Type B pancreatic cell (in vitro differentiated cells): ENCODE measurements at regions not wholly inside any gene's neighbourhood (a gene's known extent, or its start where the extent isn't known, plus 50 kb on each side); places are given as distances from the start of the nearest gene placed in this dataset.

Source experiments
- DNase-seq: peaks from one replicate; pipeline ENCODE4 v3.0.0; 2021; ENCODE audit warnings: mixed read lengths; ENCODE audit not compliant: unreplicated experiment; ENCODE audit errors: extremely low spot score
- H3K27ac Mint-ChIP-seq: 2 replicates; pipeline ENCODE4 v1.8.0; 2021; ENCODE audit warnings: mild to moderate bottlenecking, mixed read lengths
- H3K27me3 Mint-ChIP-seq: 2 replicates; pipeline ENCODE4 v1.8.0; 2021; ENCODE audit warnings: mixed read lengths
- H3K36me3 Mint-ChIP-seq: 2 replicates; pipeline ENCODE4 v1.8.0; 2021; ENCODE audit warnings: mixed read lengths
- H3K4me1 Mint-ChIP-seq: one replicate; pipeline ENCODE4 v1.8.0; 2021; ENCODE audit warnings: mixed read lengths; ENCODE audit not compliant: unreplicated experiment
- H3K4me3 Mint-ChIP-seq: 2 replicates; pipeline ENCODE4 v1.8.0; 2021; ENCODE audit warnings: mild to moderate bottlenecking, mixed read lengths
- H3K9me3 Mint-ChIP-seq: 2 replicates; pipeline ENCODE4 v1.8.0; 2021; ENCODE audit warnings: mixed read lengths
- TF ChIP-seq, protein P1 (sequence below): fragments of 200-600 bp; sonication (generic); conservative IDR thresholded peaks from 2 replicates; pipeline ENCODE4 v1.5.0; 2021; ENCODE audit warnings: antibody characterized with exemption, mild to moderate bottlenecking

DNA sequence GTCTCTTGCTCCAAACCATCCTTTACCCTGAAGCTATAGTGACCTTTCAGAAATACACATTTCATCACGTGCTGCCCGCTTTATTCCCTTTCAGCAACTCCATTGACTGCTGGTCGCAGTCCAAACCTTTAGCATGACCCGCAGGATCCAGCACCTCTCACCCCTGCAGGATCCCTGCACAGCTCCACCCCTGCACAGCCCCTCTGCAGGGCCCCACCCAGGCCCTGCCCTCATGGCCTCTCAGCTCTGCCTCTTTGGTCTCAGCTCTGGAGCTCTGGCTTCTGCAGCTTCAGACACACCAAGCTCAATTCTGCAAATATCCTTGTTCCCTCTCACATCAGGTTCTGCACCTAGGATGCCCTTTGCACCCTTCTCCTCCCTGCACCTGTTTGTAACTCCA, 264.9 kb upstream of the C1orf174 start:
- DNase-seq, result no peak
- peaks cover 36% of the 10 kb centered on the region for H3K27me3 Mint-ChIP-seq
- H3K9me3 Mint-ChIP-seq, result no peaks in the 10 kb centered on the region
- no peak overlapping the region for H3K27ac Mint-ChIP-seq
- H3K36me3 Mint-ChIP-seq, result no peaks in the 10 kb centered on the region
- no peak overlapping the region for H3K4me3 Mint-ChIP-seq
- TF ChIP-seq, protein P1, sequence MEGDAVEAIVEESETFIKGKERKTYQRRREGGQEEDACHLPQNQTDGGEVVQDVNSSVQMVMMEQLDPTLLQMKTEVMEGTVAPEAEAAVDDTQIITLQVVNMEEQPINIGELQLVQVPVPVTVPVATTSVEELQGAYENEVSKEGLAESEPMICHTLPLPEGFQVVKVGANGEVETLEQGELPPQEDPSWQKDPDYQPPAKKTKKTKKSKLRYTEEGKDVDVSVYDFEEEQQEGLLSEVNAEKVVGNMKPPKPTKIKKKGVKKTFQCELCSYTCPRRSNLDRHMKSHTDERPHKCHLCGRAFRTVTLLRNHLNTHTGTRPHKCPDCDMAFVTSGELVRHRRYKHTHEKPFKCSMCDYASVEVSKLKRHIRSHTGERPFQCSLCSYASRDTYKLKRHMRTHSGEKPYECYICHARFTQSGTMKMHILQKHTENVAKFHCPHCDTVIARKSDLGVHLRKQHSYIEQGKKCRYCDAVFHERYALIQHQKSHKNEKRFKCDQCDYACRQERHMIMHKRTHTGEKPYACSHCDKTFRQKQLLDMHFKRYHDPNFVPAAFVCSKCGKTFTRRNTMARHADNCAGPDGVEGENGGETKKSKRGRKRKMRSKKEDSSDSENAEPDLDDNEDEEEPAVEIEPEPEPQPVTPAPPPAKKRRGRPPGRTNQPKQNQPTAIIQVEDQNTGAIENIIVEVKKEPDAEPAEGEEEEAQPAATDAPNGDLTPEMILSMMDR, result no peak
- H3K4me1 Mint-ChIP-seq, result peaks cover 16% of the 10 kb centered on the region

DNA sequence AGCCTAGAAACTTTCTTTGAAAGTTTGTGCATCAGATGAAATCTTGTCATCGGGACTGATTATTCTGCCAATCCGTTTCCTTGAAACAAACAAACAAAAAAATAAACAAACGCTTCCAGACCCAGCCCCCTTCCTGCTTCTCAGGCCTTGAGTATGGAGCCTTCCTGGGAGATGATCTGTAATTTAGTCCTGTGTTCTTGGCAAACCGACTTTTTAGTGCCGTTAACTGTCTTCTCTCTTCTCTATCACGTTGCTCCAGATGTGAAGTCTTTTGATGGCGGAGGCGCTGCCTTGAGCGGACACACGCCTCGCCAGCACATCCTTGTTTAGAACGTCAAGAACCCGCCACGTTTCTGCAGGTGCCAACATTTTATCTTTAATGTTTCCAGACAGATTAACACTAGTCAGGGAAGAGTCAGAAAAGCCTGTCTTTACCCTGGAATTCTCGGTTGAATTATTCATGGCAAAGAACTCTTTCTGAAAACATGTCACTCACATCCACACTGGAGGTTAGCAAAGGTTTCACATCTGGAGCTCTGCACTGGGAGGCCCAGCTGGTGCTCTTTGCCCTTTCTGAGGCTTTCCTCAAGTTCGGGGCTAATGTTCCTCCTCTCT, 265.7 kb upstream of the C1orf174 start:
- H3K27ac Mint-ChIP-seq, result no peak overlapping the region
- H3K36me3 Mint-ChIP-seq, result no peaks in the 10 kb centered on the region

DNA sequence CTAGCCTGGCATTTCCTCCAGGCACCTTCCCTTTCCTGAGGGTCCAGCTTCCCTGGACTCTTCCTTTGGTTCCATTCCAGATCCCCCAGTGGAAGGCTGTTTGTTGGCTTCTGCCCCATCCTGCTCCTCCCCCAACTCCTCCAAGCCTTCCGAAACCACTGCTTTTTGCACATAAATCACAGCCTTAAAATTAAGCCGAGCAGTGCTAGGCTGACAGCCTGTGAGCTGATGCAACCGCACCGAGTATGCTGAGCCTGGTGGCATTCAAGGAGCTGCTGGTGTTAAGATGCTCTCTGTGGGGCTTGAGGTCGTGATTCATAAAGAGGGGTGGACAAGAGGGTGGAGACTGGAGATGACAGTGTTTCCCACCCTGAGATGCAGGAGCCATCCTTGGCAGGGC, 266.6 kb upstream of the C1orf174 start:
- Mint-ChIP-seq H3K4me3 (no peak overlapping the region), H3K36me3 (no peaks in the 10 kb centered on the region), H3K4me1 (peaks cover 16% of the 10 kb centered on the region), H3K27me3 (peaks cover 36% of the 10 kb centered on the region), H3K9me3 (no peaks in the 10 kb centered on the region), H3K27ac (no peak overlapping the region)
- TF ChIP-seq, protein P1, result no peak
- DNase-seq, result no peak

More for the DNA sequence above, 265.7 kb upstream of the C1orf174 start:
- TF ChIP-seq, protein P1, result no peak
- H3K27me3 Mint-ChIP-seq, result peaks cover 36% of the 10 kb centered on the region
- H3K4me1 Mint-ChIP-seq, result peaks cover 16% of the 10 kb centered on the region
- no peak for DNase-seq
- H3K4me3 Mint-ChIP-seq, result no peak overlapping the region
- H3K9me3 Mint-ChIP-seq, result no peaks in the 10 kb centered on the region

DNA sequence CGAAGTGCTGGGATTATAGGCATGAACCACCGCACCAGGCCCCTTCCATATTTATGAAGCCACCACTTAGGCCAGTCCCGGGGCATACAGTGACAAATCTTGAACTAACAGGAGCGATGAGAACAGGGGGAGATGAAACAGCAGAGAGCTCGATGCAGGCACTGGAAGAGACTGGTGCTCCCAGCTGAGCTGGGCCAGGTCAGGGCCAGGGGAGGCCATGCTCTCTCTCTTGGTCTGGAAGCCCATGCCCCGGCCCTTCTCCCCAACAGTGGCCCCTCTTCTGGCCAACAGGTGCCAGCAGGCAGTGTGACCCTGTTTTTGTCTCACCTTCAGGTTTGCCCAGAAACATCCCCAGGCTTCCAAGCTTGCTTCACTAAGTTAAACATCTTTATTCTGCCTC, 269.9 kb upstream of the C1orf174 start:
- Mint-ChIP-seq H3K36me3 (no peaks in the 10 kb centered on the region), H3K4me3 (no peak overlapping the region), H3K9me3 (no peaks in the 10 kb centered on the region), H3K27ac (no peak overlapping the region), H3K27me3 (peaks cover 29% of the 10 kb centered on the region), H3K4me1 (peaks cover 13% of the 10 kb centered on the region)
- DNase-seq, result no peak
- TF ChIP-seq, protein P1, result no peak

DNA sequence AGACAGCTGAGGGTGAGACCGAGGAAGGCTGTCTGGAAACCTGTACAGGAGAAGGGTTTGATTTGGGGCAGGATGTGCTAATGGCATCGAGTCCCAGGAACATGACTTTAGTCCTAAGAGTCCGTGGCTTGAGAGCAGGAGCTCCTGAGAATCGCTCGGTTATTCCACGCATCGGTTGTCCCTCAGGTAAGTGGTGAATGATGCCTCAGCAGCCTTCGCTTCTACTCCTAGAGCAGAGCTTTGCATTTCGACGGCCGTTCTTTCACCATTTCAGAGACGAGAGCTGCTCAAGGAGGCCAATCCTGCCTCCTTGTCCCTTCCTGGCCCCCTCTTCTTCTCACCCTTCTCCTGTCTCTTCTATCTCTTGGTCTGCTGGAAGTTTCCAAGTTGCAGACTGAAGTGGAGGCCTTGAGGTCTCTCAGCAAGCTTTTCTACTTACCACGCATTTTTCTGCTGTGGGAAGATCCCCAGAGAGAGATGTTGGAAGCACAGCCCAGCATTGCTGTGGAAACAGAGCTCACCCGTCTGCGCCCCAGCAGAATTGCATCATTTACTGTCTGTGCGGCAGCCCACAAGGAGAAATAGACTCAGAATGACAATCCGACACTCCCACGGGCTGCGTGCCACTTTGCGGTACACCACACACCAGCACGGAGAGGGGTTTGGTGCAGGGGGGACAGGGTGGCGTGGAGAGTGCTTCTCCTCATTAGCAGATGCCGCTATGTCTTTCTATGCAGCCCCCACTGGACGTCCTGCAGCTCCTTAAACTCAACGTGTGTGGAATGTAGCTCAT, 270.7 kb upstream of the C1orf174 start:
- no peak for DNase-seq
- H3K4me1 Mint-ChIP-seq, result peaks cover 5% of the 10 kb centered on the region
- no peak overlapping the region for H3K4me3 Mint-ChIP-seq
- TF ChIP-seq, protein P1, result no peak
- H3K36me3 Mint-ChIP-seq, result no peaks in the 10 kb centered on the region
- H3K27me3 Mint-ChIP-seq, result peaks cover 24% of the 10 kb centered on the region
- H3K9me3 Mint-ChIP-seq, result no peaks in the 10 kb centered on the region
- H3K27ac Mint-ChIP-seq, result no peak overlapping the region
